DMS79 treated with DMSO at 0.1 percent for 48 hours (cell line): ENCODE measurements at regions not wholly inside any gene's neighbourhood (a gene's known extent, or its start where the extent isn't known, plus 50 kb on each side); places are given as distances from the start of the nearest gene placed in this dataset.
A peak's percentile ranks its signal among the peaks of the same experiment; 100 is the strongest.

Experiments used
- DNase-seq: peaks from one replicate; lab custom pipeline; 2025; lab: John Stamatoyannopoulos, UW

GRCh38 chr11:96899971-96900370 is 510.2 kb downstream of the JRKL start:
- no peak for DNase-seq

GRCh38 chr11:96905143-96905542 is 515.3 kb downstream of the JRKL start:
- DNase-seq, result no peak

- no peak for DNase-seq
Measured at GRCh38 chr11:96905663-96906062, 515.9 kb downstream of the JRKL start.

- DNase-seq, result no peak
Measured at GRCh38 chr11:96906476-96906875, 516.7 kb downstream of the JRKL start.

GRCh38 chr11:96925862-96926261 is 536.0 kb downstream of the JRKL start:
- DNase-seq, result no peak

GRCh38 chr11:96940227-96940626 is 550.4 kb downstream of the JRKL start:
- DNase-seq, result no peak

- no peak for DNase-seq
Measured at GRCh38 chr11:96942855-96943254, 553.0 kb downstream of the JRKL start.

GRCh38 chr11:96943970-96944369 is 554.2 kb downstream of the JRKL start:
- no peak for DNase-seq

GRCh38 chr11:96948066-96948465 is 558.3 kb downstream of the JRKL start:
- no peak for DNase-seq

GRCh38 chr11:96949464-96949863 is 559.7 kb downstream of the JRKL start:
- DNase-seq, result no peak

GRCh38 chr11:96954587-96955242 is 564.9 kb downstream of the JRKL start:
- no peak for DNase-seq

- DNase-seq, result peak; percentile 27
Measured at GRCh38 chr11:96960476-96960875, 570.7 kb downstream of the JRKL start.

GRCh38 chr11:96960926-96961325 is 571.1 kb downstream of the JRKL start:
- no peak for DNase-seq

GRCh38 chr11:96961931-96962330 is 572.1 kb downstream of the JRKL start:
- DNase-seq, result no peak

GRCh38 chr11:96963375-96963774 is 573.6 kb downstream of the JRKL start:
- DNase-seq, result no peak

GRCh38 chr11:96964661-96965060 is 574.8 kb downstream of the JRKL start:
- no peak for DNase-seq

GRCh38 chr11:96967616-96968015 is 577.8 kb downstream of the JRKL start:
- DNase-seq, result no peak

- no peak for DNase-seq
Measured at GRCh38 chr11:96969251-96969650, 579.4 kb downstream of the JRKL start.

- no peak for DNase-seq
Measured at GRCh38 chr11:96978751-96979150, 588.9 kb downstream of the JRKL start.

- no peak for DNase-seq
Measured at GRCh38 chr11:96986516-96986915, 596.7 kb downstream of the JRKL start.

- DNase-seq, result no peak
Measured at GRCh38 chr11:96990914-96991313, 601.1 kb downstream of the JRKL start.

- no peak for DNase-seq
Measured at GRCh38 chr11:97000481-97000880, 610.7 kb downstream of the JRKL start.

- no peak for DNase-seq
Measured at GRCh38 chr11:97007283-97007682, 617.5 kb downstream of the JRKL start.

- no peak for DNase-seq
Measured at GRCh38 chr11:97009613-97010012, 619.8 kb downstream of the JRKL start.
